IMR-90 (cell line): ENCODE measurements at regions not wholly inside any gene's neighbourhood (a gene's known extent, or its start where the extent isn't known, plus 50 kb on each side); places are given as distances from the start of the nearest gene placed in this dataset.

Source experiments
- ATAC-seq: fragments of 200-7000 bp; cut with Tn5 transposase; 2 replicates; pipeline ENCODE4 v1.9.1; 2020; ENCODE audit warnings: low read depth, mild to moderate bottlenecking, moderate library complexity
- BruUV-seq: library from RNA; stranded (reverse); fragments of 400-500 nt; replicated peaks from 2 replicates; lab custom pipeline; 2021; lab: Mats Ljungman, UMichigan
- CTCF ChIA-PET: fragments of 300-600 bp; formaldehyde crosslinking; extraction: SDS; loops from one replicate; lab custom pipeline; 2021; ENCODE audit warnings: antibody characterized with exemption; lab: Yijun Ruan, JAX
- POLR2A ChIA-PET: fragments of 300-600 bp; sonication (Branson Sonifier 250); formaldehyde crosslinking; loops from one replicate; lab custom pipeline; 2022; ENCODE audit warnings: antibody characterized with exemption; ENCODE audit not compliant: unreplicated experiment; lab: Charles Lee
- DNase-seq: peaks from one replicate; pipeline ENCODE4 v3.0.0; 2013
- H2AFZ ChIP-seq: replicated peaks from 2 replicates; pipeline ENCODE3; 2013; ENCODE audit warnings: low read length, mild to moderate bottlenecking; ENCODE audit not compliant: poor library complexity
- H2AK5ac ChIP-seq: 2 replicates; pipeline ENCODE4 v1.6.1; 2013; ENCODE audit warnings: low read depth, low read length, inconsistent platforms
- H2AK9ac ChIP-seq: replicated peaks from 2 replicates; pipeline ENCODE3; 2013; ENCODE audit warnings: mild to moderate bottlenecking, low read depth, low read length, moderate library complexity; ENCODE audit not compliant: poor library complexity
- H2BK120ac ChIP-seq: 2 replicates; pipeline ENCODE4 v1.6.1; 2013; ENCODE audit warnings: low read depth, low read length, inconsistent platforms
- H2BK15ac ChIP-seq: 3 replicates; pipeline ENCODE4 v1.6.1; 2013; ENCODE audit warnings: low read depth, low read length, inconsistent platforms
- H2BK20ac ChIP-seq: 2 replicates; pipeline ENCODE4 v1.6.1; 2013; ENCODE audit warnings: low read depth, mild to moderate bottlenecking, inconsistent platforms, low read length, moderate library complexity
- H2BK5ac ChIP-seq: 2 replicates; pipeline ENCODE4 v1.6.1; 2013; ENCODE audit warnings: mild to moderate bottlenecking, low read depth, low read length, inconsistent platforms; ENCODE audit not compliant: poor library complexity, severe bottlenecking
- H3K14ac ChIP-seq: replicated peaks from 2 replicates; pipeline ENCODE4 v1.6.1; 2013; ENCODE audit warnings: low read depth, low read length, inconsistent platforms
- H3K18ac ChIP-seq: 2 replicates; pipeline ENCODE4 v1.6.1; 2013; ENCODE audit warnings: low read depth, low read length, control low read depth
- H3K23ac ChIP-seq: 2 replicates; pipeline ENCODE4 v1.6.1; 2013; ENCODE audit warnings: low read depth, low read length, inconsistent platforms
- H3K27ac ChIP-seq: 2 replicates; pipeline ENCODE4 v1.5.1; 2013; ENCODE audit warnings: mild to moderate bottlenecking, control low read depth, low read length; ENCODE audit not compliant: insufficient read depth
- H3K27me3 ChIP-seq: 2 replicates; pipeline ENCODE4 v1.6.1; 2013; ENCODE audit warnings: low read length; ENCODE audit not compliant: control insufficient read depth, insufficient read depth
- H3K36me3 ChIP-seq: 2 replicates; pipeline ENCODE4 v1.6.1; 2013; ENCODE audit warnings: low read length, mixed read lengths; ENCODE audit not compliant: control insufficient read depth, insufficient read depth
- H3K4ac ChIP-seq: 2 replicates; pipeline ENCODE4 v1.6.1; 2013; ENCODE audit warnings: low read depth, low read length, inconsistent platforms
- H3K4me1 ChIP-seq: 2 replicates; pipeline ENCODE4 v1.6.1; 2013; ENCODE audit warnings: low read length, mixed read lengths; ENCODE audit not compliant: control insufficient read depth, insufficient read depth
- H3K4me2 ChIP-seq: 2 replicates; pipeline ENCODE4 v1.6.1; 2013; ENCODE audit warnings: low read depth, mild to moderate bottlenecking, control low read depth, low read length, moderate library complexity
- H3K4me3 ChIP-seq: 2 replicates; pipeline ENCODE4 v1.5.1; 2013; ENCODE audit warnings: low read depth, mild to moderate bottlenecking, control low read depth, low read length, moderate library complexity; ENCODE audit not compliant: insufficient read depth
- H3K56ac ChIP-seq: 2 replicates; pipeline ENCODE4 v1.6.1; 2013; ENCODE audit warnings: low read length, inconsistent platforms; ENCODE audit not compliant: insufficient read depth; ENCODE audit errors: extremely low read depth
- H3K79me1 ChIP-seq, 2 experiments: 2 replicates each; pipeline ENCODE4 v1.6.1; 2013; ENCODE audit warnings: low read length in 2 of 2, inconsistent platforms in 1 of 2, low read depth in 1 of 2
- H3K9ac ChIP-seq: 2 replicates; pipeline ENCODE4 v1.6.1; 2013; ENCODE audit warnings: low read depth, low read length, control low read depth
- H3K9me1 ChIP-seq: 2 replicates; pipeline ENCODE4 v1.6.1; 2013; ENCODE audit warnings: low read length, inconsistent platforms; ENCODE audit not compliant: insufficient read depth
- H3K9me3 ChIP-seq: 2 replicates; pipeline ENCODE4 v1.6.1; 2013; ENCODE audit warnings: low read length; ENCODE audit not compliant: control insufficient read depth, insufficient read depth
- H4K20me1 ChIP-seq: 2 replicates; pipeline ENCODE4 v1.6.1; 2013; ENCODE audit warnings: low read length, inconsistent platforms; ENCODE audit not compliant: insufficient read depth
- H4K5ac ChIP-seq: 2 replicates; pipeline ENCODE4 v1.6.1; 2013; ENCODE audit warnings: mild to moderate bottlenecking, low read depth, low read length, control low read depth
- H4K8ac ChIP-seq, 2 experiments: 2 replicates each; pipeline ENCODE4 v1.6.1; 2013; ENCODE audit warnings: low read depth in 2 of 2, low read length in 2 of 2, control low read depth in 1 of 2, inconsistent platforms in 1 of 2
- H4K91ac ChIP-seq: 2 replicates; pipeline ENCODE4 v1.6.1; 2013; ENCODE audit warnings: low read depth, low read length, inconsistent platforms; ENCODE audit not compliant: insufficient read depth
- MAFK ChIP-seq: IDR thresholded peaks from 2 replicates; pipeline ENCODE4 v1.6.1; 2012; ENCODE audit warnings: low read depth, low read length, improper control_type of control experiment
- NFE2L2 ChIP-seq: fragments of 150-350 bp; IDR thresholded peaks from 2 replicates; pipeline ENCODE4 v1.6.1; 2016; ENCODE audit warnings: low read depth, mild to moderate bottlenecking, low read length
- RAD21 ChIP-seq: IDR thresholded peaks from 2 replicates; pipeline ENCODE4 v1.6.1; 2012; ENCODE audit warnings: low read length, improper control_type of control experiment
- SMC3 ChIP-seq: fragments of 150-350 bp; IDR thresholded peaks from 2 replicates; pipeline ENCODE4 v1.6.1; 2016; ENCODE audit warnings: low read depth, mild to moderate bottlenecking, antibody characterized with exemption, low read length, moderate library complexity
- WGBS, 2 experiments: methylation state at CpG; one replicate each; pipeline versions ENCODE4 v1.1.5 to v1.1.7; 2013; ENCODE audit warnings: missing lambda C conversion rate in 2 of 2; ENCODE audit not compliant: insufficient read length in 1 of 2; ENCODE audit errors: extremely low coverage in 2 of 2; 5-methylcytosine and 5-hydroxymethylcytosine counted together
- dilution Hi-C: fragments of 300-500 bp; cut with HindIII; formaldehyde crosslinking; loops from one replicate; pipeline ENCODE4 v1.14.3; 2018; ENCODE audit warnings: low sequenced_read_pairs; ENCODE audit not compliant: unreplicated experiment
- in situ Hi-C: fragments of 300-500 bp; cut with MboI; formaldehyde crosslinking; loops from 3 replicates; pipeline ENCODE4 v1.14.3; 2019; ENCODE audit warnings: low sequenced_read_pairs, inconsistent platforms, mixed read lengths
- intact Hi-C: fragments of 100-400 bp; cut with micrococcal nuclease; formaldehyde crosslinking; loops from 2 replicates; pipeline ENCODE4 v1.10.0; 2022

DNA sequence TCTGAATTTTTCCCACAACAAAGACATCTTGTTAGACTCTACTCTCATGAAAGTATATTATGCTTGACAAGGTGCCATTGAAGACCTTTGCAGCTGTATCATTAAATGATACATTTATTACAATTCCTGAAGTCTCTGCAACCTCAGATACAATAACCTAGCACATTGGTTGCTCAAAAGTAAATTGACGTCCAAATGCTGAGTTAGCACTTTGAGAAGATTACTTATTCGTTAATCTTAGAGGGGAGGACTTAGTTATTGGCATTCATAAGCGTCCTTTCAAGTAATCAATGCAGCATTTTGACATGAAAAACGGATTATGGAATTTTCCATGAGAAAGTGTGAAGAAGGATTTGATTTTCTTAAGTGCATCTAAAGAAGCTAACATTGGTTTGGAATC, 151.6 kb downstream of the ARSF start:
- H4K91ac ChIP-seq: no peak overlapping the region
- H3K4me1 ChIP-seq: no peaks in the 10 kb centered on the region
- ChIA-PET CTCF (no interaction called here), POLR2A (no interaction called here)
- H2BK120ac ChIP-seq: no peak overlapping the region
- no peak overlapping the region for H2AK9ac ChIP-seq
- H2BK15ac ChIP-seq: no peak overlapping the region
- H3K4me3 ChIP-seq: no peak overlapping the region
- H3K9me1 ChIP-seq: no peaks in the 10 kb centered on the region; the same call in 1 of the 2 replicates
- H3K14ac ChIP-seq: no peak overlapping the region
- no peak overlapping the region for H3K9ac ChIP-seq
- H3K4ac ChIP-seq: no peak overlapping the region
- no peaks in the 10 kb centered on the region for H3K27me3 ChIP-seq
- H3K18ac ChIP-seq: no peak overlapping the region
- H4K20me1 ChIP-seq: no peaks in the 10 kb centered on the region
- no peaks in the 10 kb centered on the region for H3K79me1 ChIP-seq
- H4K5ac ChIP-seq: no peak overlapping the region
- H2AFZ ChIP-seq: no peak overlapping the region
- DNase-seq (no peak), ATAC-seq (no peak)
- BruUV-seq: no TSS peak
- H2BK5ac ChIP-seq: no peak overlapping the region
- intact Hi-C loops (no loop called here), dilution Hi-C loops (no loop called here), in situ Hi-C loops (no loop called here)
- no peak for TF ChIP-seq NFE2L2
- no peak for TF ChIP-seq SMC3
- TF ChIP-seq RAD21: no peak
- TF ChIP-seq MAFK: peak; percentile 91
- no CpG with 5 or more reads among the region's 4 CpGs for WGBS, 2 experiments
- no peak overlapping the region for H2AK5ac ChIP-seq
- H4K8ac ChIP-seq: no peak overlapping the region
- no peaks in the 10 kb centered on the region for H3K9me3 ChIP-seq
- no peak overlapping the region for H2BK20ac ChIP-seq
- no peak overlapping the region for H3K56ac ChIP-seq
- H3K23ac ChIP-seq: no peak overlapping the region
- H3K4me2 ChIP-seq: no peak overlapping the region
- no peak overlapping the region for H3K27ac ChIP-seq
- H3K36me3 ChIP-seq: no peaks in the 10 kb centered on the region
